ENCODE measurements at regions not wholly inside any gene's neighbourhood (a gene's known extent, or its start where the extent isn't known, plus 50 kb on each side); places are given as distances from the start of the nearest gene placed in this dataset.
"Not testable (repeated sequence)": the region's sequence is repeated elsewhere in the genome, so short reads cannot be mapped to it uniquely, and the experiment has no call there.

GRCh38 chr13:68550330-68550729, 1320.2 kb upstream of the PCDH9 start:
- H3K9me3 ChIP-seq (ENCODE audit: control insufficient read depth, insufficient read depth, low read length): peaks cover 9% of the 10 kb centered on the region
- Mint-ChIP-seq H3K4me1 (no peaks in the 10 kb centered on the region), H3K4me3 (no peak overlapping the region), H3K27ac (no peak overlapping the region), H3K36me3 (peaks cover 16% of the 10 kb centered on the region), H3K27me3 (ENCODE audit: low read depth in 2 of 2) (no peaks in the 10 kb centered on the region), H3K9me3 (peaks cover 26% of the 10 kb centered on the region in 2 donors)
- ATAC-seq (no peak), DNase-seq (no peak)
- TF ChIP-seq CTCF (IDR thresholded peaks at IDR 0.05): no peak
- no peaks in the 10 kb centered on the region for H3K4me1 ChIP-seq (ENCODE audit: control insufficient read depth, insufficient read depth, low read length)
- no peaks in the 10 kb centered on the region for H3K27me3 ChIP-seq (ENCODE audit: control insufficient read depth, insufficient read depth, low read length)
- intact Hi-C loops (cut with micrococcal nuclease): no loop called here
- no peak overlapping the region for H3K4me3 ChIP-seq (ENCODE audit: low read length)
- H3K36me3 ChIP-seq (ENCODE audit: control insufficient read depth, insufficient read depth, low read length): no peaks in the 10 kb centered on the region
- no peak overlapping the region for H3K27ac ChIP-seq (ENCODE audit: low read length)
- 63% methylated on average over 1 of the region's 1 CpG for WGBS (ENCODE audit: insufficient coverage)

- Histone ChIP-seq H3K4me3 (ENCODE audit: low read length) (no peak overlapping the region), H3K4me1 (ENCODE audit: control insufficient read depth, insufficient read depth, low read length) (no peaks in the 10 kb centered on the region), H3K36me3 (ENCODE audit: control insufficient read depth, insufficient read depth, low read length) (no peaks in the 10 kb centered on the region), H3K9me3 (ENCODE audit: control insufficient read depth, insufficient read depth, low read length) (no peaks in the 10 kb centered on the region), H3K27ac (ENCODE audit: low read length) (no peak overlapping the region), H3K27me3 (ENCODE audit: control insufficient read depth, insufficient read depth, low read length) (no peaks in the 10 kb centered on the region)
- no peak overlapping the region for H3K27ac Mint-ChIP-seq
- peaks cover 3 to 11% of the 10 kb centered on the region in 2 donors for H3K9me3 Mint-ChIP-seq
- H3K4me1 Mint-ChIP-seq: no peaks in the 10 kb centered on the region
- H3K27me3 Mint-ChIP-seq (ENCODE audit: low read depth in 2 of 2): no peaks in the 10 kb centered on the region
- TF ChIP-seq CTCF (IDR thresholded peaks at IDR 0.05): no peak
- DNase-seq: no peak
- H3K4me3 Mint-ChIP-seq: no peak overlapping the region
- WGBS (ENCODE audit: insufficient coverage): 83% methylated on average over 1 of the region's 2 CpGs
- no peak for ATAC-seq
- no peaks in the 10 kb centered on the region for H3K36me3 Mint-ChIP-seq
- intact Hi-C loops (cut with micrococcal nuclease): no loop called here
These were observed 1310.1 kb upstream of the PCDH9 start for GRCh38 chr13:68540244-68540643.

- intact Hi-C loops (cut with micrococcal nuclease): no loop called here
- no peak for ATAC-seq
- Mint-ChIP-seq H3K9me3 (peaks cover 6 to 13% of the 10 kb centered on the region in 2 donors), H3K27me3 (ENCODE audit: low read depth in 2 of 2) (no peaks in the 10 kb centered on the region), H3K4me3 (no peak overlapping the region), H3K27ac (no peak overlapping the region), H3K36me3 (no peaks in the 10 kb centered on the region), H3K4me1 (no peaks in the 10 kb centered on the region)
- Histone ChIP-seq H3K27ac (ENCODE audit: low read length) (no peak overlapping the region), H3K4me3 (ENCODE audit: low read length) (no peak overlapping the region), H3K36me3 (ENCODE audit: control insufficient read depth, insufficient read depth, low read length) (no peaks in the 10 kb centered on the region), H3K4me1 (ENCODE audit: control insufficient read depth, insufficient read depth, low read length) (no peaks in the 10 kb centered on the region), H3K27me3 (ENCODE audit: control insufficient read depth, insufficient read depth, low read length) (no peaks in the 10 kb centered on the region), H3K9me3 (ENCODE audit: control insufficient read depth, insufficient read depth, low read length) (no peaks in the 10 kb centered on the region)
- no peak for TF ChIP-seq CTCF (IDR thresholded peaks at IDR 0.05)
- DNase-seq: no peak
- no CpG with 5 or more reads among the region's 1 CpG for WGBS (ENCODE audit: insufficient coverage)
These were observed 1305.2 kb upstream of the PCDH9 start for GRCh38 chr13:68535329-68535728.

GRCh38 chr13:68527167-68527566, 1297.0 kb upstream of the PCDH9 start:
- H3K27me3 Mint-ChIP-seq (ENCODE audit: low read depth in 2 of 2); H3K36me3 ChIP-seq (ENCODE audit: control insufficient read depth, insufficient read depth, low read length); H3K27ac ChIP-seq (ENCODE audit: low read length); H3K9me3 ChIP-seq (ENCODE audit: control insufficient read depth, insufficient read depth, low read length); intact Hi-C loops (cut with micrococcal nuclease); H3K4me1 ChIP-seq (ENCODE audit: control insufficient read depth, insufficient read depth, low read length); H3K27ac Mint-ChIP-seq; DNase-seq; ATAC-seq; H3K27me3 ChIP-seq (ENCODE audit: control insufficient read depth, insufficient read depth, low read length); H3K4me3 Mint-ChIP-seq; H3K4me1 Mint-ChIP-seq; H3K4me3 ChIP-seq (ENCODE audit: low read length): not testable (repeated sequence)
- Mint-ChIP-seq H3K9me3 (peaks cover 10 to 15% of the 10 kb centered on the region in 2 donors), H3K36me3 (peaks cover 29% of the 10 kb centered on the region)
- 0% methylated on average over 1 of the region's 1 CpG for WGBS (ENCODE audit: insufficient coverage)

Data from natural killer cell (primary cell).